PC-9 (cell line): ENCODE measurements at regions not wholly inside any gene's neighbourhood (a gene's known extent, or its start where the extent isn't known, plus 50 kb on each side); places are given as distances from the start of the nearest gene placed in this dataset.

Experiments used
- CTCF ChIP-seq: fragments of 200-600 bp; sonication (generic); conservative IDR thresholded peaks from 2 replicates; pipeline ENCODE4 v1.6.1; 2017; ENCODE audit warnings: mixed run types, antibody characterized with exemption, mild to moderate bottlenecking, moderate library complexity
- EZH2 ChIP-seq: fragments of 200-600 bp; sonication (generic); IDR thresholded peaks from 2 replicates; pipeline ENCODE4 v1.8.0; 2017; ENCODE audit warnings: antibody characterized with exemption, low read depth

- no peak for TF ChIP-seq CTCF
- no peak for TF ChIP-seq EZH2
Observed at GRCh38 chr14:95021588-95021987, 135.7 kb downstream of the DICER1 start.
